IMR-90 (cell line): ENCODE measurements at regions not wholly inside any gene's neighbourhood (a gene's known extent, or its start where the extent isn't known, plus 50 kb on each side); places are given as distances from the start of the nearest gene placed in this dataset.

Experiments used
- ATAC-seq: fragments of 200-7000 bp; cut with Tn5 transposase; 2 replicates; pipeline ENCODE4 v1.9.1; 2020; ENCODE audit warnings: low read depth, mild to moderate bottlenecking, moderate library complexity
- BruUV-seq: library from RNA; stranded (reverse); fragments of 400-500 nt; replicated peaks from 2 replicates; lab custom pipeline; 2021; lab: Mats Ljungman, UMichigan
- CTCF ChIA-PET: fragments of 300-600 bp; formaldehyde crosslinking; extraction: SDS; loops from one replicate; lab custom pipeline; 2021; ENCODE audit warnings: antibody characterized with exemption; lab: Yijun Ruan, JAX
- POLR2A ChIA-PET: fragments of 300-600 bp; sonication (Branson Sonifier 250); formaldehyde crosslinking; loops from one replicate; lab custom pipeline; 2022; ENCODE audit warnings: antibody characterized with exemption; ENCODE audit not compliant: unreplicated experiment; lab: Charles Lee
- DNase-seq: peaks from one replicate; pipeline ENCODE4 v3.0.0; 2013
- H2AFZ ChIP-seq: replicated peaks from 2 replicates; pipeline ENCODE3; 2013; ENCODE audit warnings: low read length, mild to moderate bottlenecking; ENCODE audit not compliant: poor library complexity
- H2AK5ac ChIP-seq: 2 replicates; pipeline ENCODE4 v1.6.1; 2013; ENCODE audit warnings: low read depth, low read length, inconsistent platforms
- H2AK9ac ChIP-seq: replicated peaks from 2 replicates; pipeline ENCODE3; 2013; ENCODE audit warnings: mild to moderate bottlenecking, low read depth, low read length, moderate library complexity; ENCODE audit not compliant: poor library complexity
- H2BK120ac ChIP-seq: 2 replicates; pipeline ENCODE4 v1.6.1; 2013; ENCODE audit warnings: low read depth, low read length, inconsistent platforms
- H2BK15ac ChIP-seq: 3 replicates; pipeline ENCODE4 v1.6.1; 2013; ENCODE audit warnings: low read depth, low read length, inconsistent platforms
- H2BK20ac ChIP-seq: 2 replicates; pipeline ENCODE4 v1.6.1; 2013; ENCODE audit warnings: low read depth, mild to moderate bottlenecking, inconsistent platforms, low read length, moderate library complexity
- H2BK5ac ChIP-seq: 2 replicates; pipeline ENCODE4 v1.6.1; 2013; ENCODE audit warnings: mild to moderate bottlenecking, low read depth, low read length, inconsistent platforms; ENCODE audit not compliant: poor library complexity, severe bottlenecking
- H3K14ac ChIP-seq: replicated peaks from 2 replicates; pipeline ENCODE4 v1.6.1; 2013; ENCODE audit warnings: low read depth, low read length, inconsistent platforms
- H3K18ac ChIP-seq: 2 replicates; pipeline ENCODE4 v1.6.1; 2013; ENCODE audit warnings: low read depth, low read length, control low read depth
- H3K23ac ChIP-seq: 2 replicates; pipeline ENCODE4 v1.6.1; 2013; ENCODE audit warnings: low read depth, low read length, inconsistent platforms
- H3K27ac ChIP-seq: 2 replicates; pipeline ENCODE4 v1.5.1; 2013; ENCODE audit warnings: mild to moderate bottlenecking, control low read depth, low read length; ENCODE audit not compliant: insufficient read depth
- H3K27me3 ChIP-seq: 2 replicates; pipeline ENCODE4 v1.6.1; 2013; ENCODE audit warnings: low read length; ENCODE audit not compliant: control insufficient read depth, insufficient read depth
- H3K36me3 ChIP-seq: 2 replicates; pipeline ENCODE4 v1.6.1; 2013; ENCODE audit warnings: low read length, mixed read lengths; ENCODE audit not compliant: control insufficient read depth, insufficient read depth
- H3K4ac ChIP-seq: 2 replicates; pipeline ENCODE4 v1.6.1; 2013; ENCODE audit warnings: low read depth, low read length, inconsistent platforms
- H3K4me1 ChIP-seq: 2 replicates; pipeline ENCODE4 v1.6.1; 2013; ENCODE audit warnings: low read length, mixed read lengths; ENCODE audit not compliant: control insufficient read depth, insufficient read depth
- H3K4me2 ChIP-seq: 2 replicates; pipeline ENCODE4 v1.6.1; 2013; ENCODE audit warnings: low read depth, mild to moderate bottlenecking, control low read depth, low read length, moderate library complexity
- H3K4me3 ChIP-seq: 2 replicates; pipeline ENCODE4 v1.5.1; 2013; ENCODE audit warnings: low read depth, mild to moderate bottlenecking, control low read depth, low read length, moderate library complexity; ENCODE audit not compliant: insufficient read depth
- H3K56ac ChIP-seq: 2 replicates; pipeline ENCODE4 v1.6.1; 2013; ENCODE audit warnings: low read length, inconsistent platforms; ENCODE audit not compliant: insufficient read depth; ENCODE audit errors: extremely low read depth
- H3K79me1 ChIP-seq, 2 experiments: 2 replicates each; pipeline ENCODE4 v1.6.1; 2013; ENCODE audit warnings: low read length in 2 of 2, inconsistent platforms in 1 of 2, low read depth in 1 of 2
- H3K9ac ChIP-seq: 2 replicates; pipeline ENCODE4 v1.6.1; 2013; ENCODE audit warnings: low read depth, low read length, control low read depth
- H3K9me1 ChIP-seq: 2 replicates; pipeline ENCODE4 v1.6.1; 2013; ENCODE audit warnings: low read length, inconsistent platforms; ENCODE audit not compliant: insufficient read depth
- H3K9me3 ChIP-seq: 2 replicates; pipeline ENCODE4 v1.6.1; 2013; ENCODE audit warnings: low read length; ENCODE audit not compliant: control insufficient read depth, insufficient read depth
- H4K20me1 ChIP-seq: 2 replicates; pipeline ENCODE4 v1.6.1; 2013; ENCODE audit warnings: low read length, inconsistent platforms; ENCODE audit not compliant: insufficient read depth
- H4K5ac ChIP-seq: 2 replicates; pipeline ENCODE4 v1.6.1; 2013; ENCODE audit warnings: mild to moderate bottlenecking, low read depth, low read length, control low read depth
- H4K8ac ChIP-seq, 2 experiments: 2 replicates each; pipeline ENCODE4 v1.6.1; 2013; ENCODE audit warnings: low read depth in 2 of 2, low read length in 2 of 2, control low read depth in 1 of 2, inconsistent platforms in 1 of 2
- H4K91ac ChIP-seq: 2 replicates; pipeline ENCODE4 v1.6.1; 2013; ENCODE audit warnings: low read depth, low read length, inconsistent platforms; ENCODE audit not compliant: insufficient read depth
- BHLHE40 ChIP-seq: fragments of 150-350 bp; IDR thresholded peaks from 2 replicates; pipeline ENCODE4 v1.6.1; 2016; ENCODE audit warnings: mild to moderate bottlenecking, low read depth, low read length
- CEBPB ChIP-seq: IDR thresholded peaks from 2 replicates; pipeline ENCODE4 v1.6.1; 2012; ENCODE audit warnings: low read depth, low read length, improper control_type of control experiment
- CHD1 ChIP-seq: IDR thresholded peaks from 2 replicates; pipeline ENCODE4 v1.6.1; 2012; ENCODE audit warnings: low read depth, low read length, improper control_type of control experiment
- FOS ChIP-seq: fragments of 150-350 bp; IDR thresholded peaks from 2 replicates; pipeline ENCODE4 v1.6.1; 2016; ENCODE audit warnings: low read depth, low read length
- MAFK ChIP-seq: IDR thresholded peaks from 2 replicates; pipeline ENCODE4 v1.6.1; 2012; ENCODE audit warnings: low read depth, low read length, improper control_type of control experiment
- MAZ ChIP-seq: IDR thresholded peaks from 2 replicates; pipeline ENCODE4 v1.6.1; 2012; ENCODE audit warnings: low read depth, mild to moderate bottlenecking, low read length, improper control_type of control experiment, moderate library complexity, borderline replicate concordance
- MXI1 ChIP-seq: IDR thresholded peaks from 2 replicates; pipeline ENCODE4 v1.6.1; 2012; ENCODE audit warnings: low read depth, mild to moderate bottlenecking, low read length, moderate library complexity, borderline replicate concordance
- NFE2L2 ChIP-seq: fragments of 150-350 bp; IDR thresholded peaks from 2 replicates; pipeline ENCODE4 v1.6.1; 2016; ENCODE audit warnings: low read depth, mild to moderate bottlenecking, low read length
- POLR2A ChIP-seq: IDR thresholded peaks from 2 replicates; pipeline ENCODE4 v1.6.1; 2012; ENCODE audit warnings: mild to moderate bottlenecking, low read depth, low read length
- RAD21 ChIP-seq: IDR thresholded peaks from 2 replicates; pipeline ENCODE4 v1.6.1; 2012; ENCODE audit warnings: low read length, improper control_type of control experiment
- RCOR1 ChIP-seq: IDR thresholded peaks from 2 replicates; pipeline ENCODE4 v1.6.1; 2012; ENCODE audit warnings: mild to moderate bottlenecking, low read length, improper control_type of control experiment; ENCODE audit not compliant: insufficient replicate concordance
- RFX5 ChIP-seq: IDR thresholded peaks from 2 replicates; pipeline ENCODE4 v1.8.0; 2012; ENCODE audit warnings: low read depth, mild to moderate bottlenecking, low read length, moderate library complexity
- SMC3 ChIP-seq: fragments of 150-350 bp; IDR thresholded peaks from 2 replicates; pipeline ENCODE4 v1.6.1; 2016; ENCODE audit warnings: low read depth, mild to moderate bottlenecking, antibody characterized with exemption, low read length, moderate library complexity
- WGBS, 2 experiments: methylation state at CpG; one replicate each; pipeline versions ENCODE4 v1.1.5 to v1.1.7; 2013; ENCODE audit warnings: missing lambda C conversion rate in 2 of 2; ENCODE audit not compliant: insufficient read length in 1 of 2; ENCODE audit errors: extremely low coverage in 2 of 2; 5-methylcytosine and 5-hydroxymethylcytosine counted together
- dilution Hi-C: fragments of 300-500 bp; cut with HindIII; formaldehyde crosslinking; loops from one replicate; pipeline ENCODE4 v1.14.3; 2018; ENCODE audit warnings: low sequenced_read_pairs; ENCODE audit not compliant: unreplicated experiment
- in situ Hi-C: fragments of 300-500 bp; cut with MboI; formaldehyde crosslinking; loops from 3 replicates; pipeline ENCODE4 v1.14.3; 2019; ENCODE audit warnings: low sequenced_read_pairs, inconsistent platforms, mixed read lengths
- intact Hi-C: fragments of 100-400 bp; cut with micrococcal nuclease; formaldehyde crosslinking; loops from 2 replicates; pipeline ENCODE4 v1.10.0; 2022
- TF ChIP-seq, protein P1 (sequence below): fragments of 150-350 bp; IDR thresholded peaks from 2 replicates; pipeline ENCODE4 v1.6.1; 2017; ENCODE audit warnings: mild to moderate bottlenecking, antibody characterized with exemption, low read length, low read depth
- TF ChIP-seq, protein P2 (sequence below): fragments of 150-350 bp; IDR thresholded peaks from 2 replicates; pipeline ENCODE4 v1.6.1; 2016; ENCODE audit warnings: low read depth, mild to moderate bottlenecking, low read length, moderate library complexity, borderline replicate concordance

DNA sequence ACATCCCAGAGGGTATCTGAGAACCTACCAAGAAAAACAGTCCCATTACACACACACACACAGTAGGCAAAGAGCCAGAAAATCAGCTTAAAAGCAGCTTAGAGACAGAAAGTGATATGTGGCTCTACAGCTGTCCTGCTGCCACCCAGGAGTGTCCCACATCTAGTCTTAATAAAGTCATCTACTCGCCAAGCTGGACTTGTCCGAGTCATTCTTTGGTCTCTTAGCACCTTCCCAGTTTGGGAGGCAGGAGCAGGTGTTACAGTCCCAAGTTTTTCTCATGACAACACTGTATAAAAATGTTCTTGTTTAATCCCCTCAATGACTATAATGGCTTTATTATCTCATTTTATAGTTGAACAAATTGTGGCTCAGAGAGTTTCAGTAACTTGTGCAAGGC, 252.5 kb upstream of the CASK start:
- no CpG with 5 or more reads among the region's 2 CpGs for WGBS, 2 experiments
- no peak overlapping the region for H4K8ac ChIP-seq
- no peak overlapping the region for H2AFZ ChIP-seq
- ChIA-PET CTCF (no interaction called here), POLR2A (no interaction called here)
- no peaks in the 10 kb centered on the region for H3K4me1 ChIP-seq
- H3K56ac ChIP-seq, result no peak overlapping the region
- H3K14ac ChIP-seq, result no peak overlapping the region
- no peak overlapping the region for H2BK15ac ChIP-seq
- no peak overlapping the region for H3K23ac ChIP-seq
- DNase-seq (no peak), ATAC-seq (no peak)
- peaks cover 13% of the 10 kb centered on the region for H3K27me3 ChIP-seq
- H4K91ac ChIP-seq, result no peak overlapping the region
- H3K9ac ChIP-seq, result no peak overlapping the region
- no peak overlapping the region for H4K5ac ChIP-seq
- TF ChIP-seq MAZ (no peak), MAFK (no peak), CEBPB (no peak), RFX5 (no peak), POLR2A (no peak), RAD21 (no peak), RCOR1 (no peak), BHLHE40 (no peak), CHD1 (no peak), NFE2L2 (no peak), FOS (no peak), MXI1 (no peak), SMC3 (no peak)
- TF ChIP-seq, protein P1, sequence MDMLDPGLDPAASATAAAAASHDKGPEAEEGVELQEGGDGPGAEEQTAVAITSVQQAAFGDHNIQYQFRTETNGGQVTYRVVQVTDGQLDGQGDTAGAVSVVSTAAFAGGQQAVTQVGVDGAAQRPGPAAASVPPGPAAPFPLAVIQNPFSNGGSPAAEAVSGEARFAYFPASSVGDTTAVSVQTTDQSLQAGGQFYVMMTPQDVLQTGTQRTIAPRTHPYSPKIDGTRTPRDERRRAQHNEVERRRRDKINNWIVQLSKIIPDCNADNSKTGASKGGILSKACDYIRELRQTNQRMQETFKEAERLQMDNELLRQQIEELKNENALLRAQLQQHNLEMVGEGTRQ, result no peak
- TF ChIP-seq, protein P2, sequence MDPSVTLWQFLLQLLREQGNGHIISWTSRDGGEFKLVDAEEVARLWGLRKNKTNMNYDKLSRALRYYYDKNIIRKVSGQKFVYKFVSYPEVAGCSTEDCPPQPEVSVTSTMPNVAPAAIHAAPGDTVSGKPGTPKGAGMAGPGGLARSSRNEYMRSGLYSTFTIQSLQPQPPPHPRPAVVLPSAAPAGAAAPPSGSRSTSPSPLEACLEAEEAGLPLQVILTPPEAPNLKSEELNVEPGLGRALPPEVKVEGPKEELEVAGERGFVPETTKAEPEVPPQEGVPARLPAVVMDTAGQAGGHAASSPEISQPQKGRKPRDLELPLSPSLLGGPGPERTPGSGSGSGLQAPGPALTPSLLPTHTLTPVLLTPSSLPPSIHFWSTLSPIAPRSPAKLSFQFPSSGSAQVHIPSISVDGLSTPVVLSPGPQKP, result no peak
- no peak overlapping the region for H2BK5ac ChIP-seq
- H3K27ac ChIP-seq, result no peak overlapping the region
- H3K4me2 ChIP-seq, result no peak overlapping the region
- H3K4me3 ChIP-seq, result no peak overlapping the region
- H3K4ac ChIP-seq, result no peak overlapping the region
- no peak overlapping the region for H2AK5ac ChIP-seq
- no TSS peak for BruUV-seq
- no peak overlapping the region for H2BK120ac ChIP-seq
- H3K9me1 ChIP-seq, result no peaks in the 10 kb centered on the region
- no peaks in the 10 kb centered on the region for H3K79me1 ChIP-seq
- dilution Hi-C loops, result no loop called here
- H2BK20ac ChIP-seq, result no peak overlapping the region
- in situ Hi-C loops, result no loop called here
- no peaks in the 10 kb centered on the region for H3K36me3 ChIP-seq
- H4K20me1 ChIP-seq, result no peaks in the 10 kb centered on the region
- H3K9me3 ChIP-seq, result no peaks in the 10 kb centered on the region
- H3K18ac ChIP-seq, result no peak overlapping the region
- H2AK9ac ChIP-seq, result no peak overlapping the region
- intact Hi-C loops, result no loop called here
